Ammon's horn (tissue), 1 donor: ENCODE measurements at regions not wholly inside any gene's neighbourhood (a gene's known extent, or its start where the extent isn't known, plus 50 kb on each side); places are given as distances from the start of the nearest gene placed in this dataset.
"Not testable (repeated sequence)": the region's sequence is repeated elsewhere in the genome, so short reads cannot be mapped to it uniquely, and the experiment has no call there.

Source experiments
- DNase-seq: peaks from one replicate; pipeline ENCODE4 v3.0.0-alpha.2; 2016; ENCODE audit warnings: low spot score

DNA sequence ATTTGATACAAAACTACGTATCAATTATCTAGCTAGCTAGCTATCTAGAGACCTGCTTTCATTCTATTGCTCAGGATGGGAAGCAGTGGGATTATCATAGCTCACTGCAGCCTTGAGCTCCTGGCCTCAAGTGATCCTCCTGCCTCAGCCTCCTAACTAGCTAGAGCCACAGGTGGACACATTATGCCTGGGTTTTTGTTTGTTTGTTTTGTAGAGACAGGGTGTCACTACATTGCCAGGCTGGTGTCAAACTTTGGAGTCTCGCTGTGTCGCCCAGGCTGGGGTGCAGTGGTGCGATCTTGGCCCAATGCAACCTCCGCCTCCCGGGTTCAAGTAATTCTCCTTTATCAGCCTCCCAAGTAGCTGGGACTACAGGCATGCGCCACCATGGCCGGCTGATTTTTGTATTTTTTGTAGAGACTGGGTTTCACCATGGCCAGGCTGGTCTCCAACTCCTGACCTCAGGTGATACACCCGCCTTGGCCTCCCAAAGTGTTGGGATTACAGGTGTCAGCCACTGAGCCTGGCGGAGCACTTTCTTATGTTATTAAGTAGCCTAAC is 122.5 kb upstream of the FBXO28 start:
- not testable (repeated sequence) for DNase-seq

DNA sequence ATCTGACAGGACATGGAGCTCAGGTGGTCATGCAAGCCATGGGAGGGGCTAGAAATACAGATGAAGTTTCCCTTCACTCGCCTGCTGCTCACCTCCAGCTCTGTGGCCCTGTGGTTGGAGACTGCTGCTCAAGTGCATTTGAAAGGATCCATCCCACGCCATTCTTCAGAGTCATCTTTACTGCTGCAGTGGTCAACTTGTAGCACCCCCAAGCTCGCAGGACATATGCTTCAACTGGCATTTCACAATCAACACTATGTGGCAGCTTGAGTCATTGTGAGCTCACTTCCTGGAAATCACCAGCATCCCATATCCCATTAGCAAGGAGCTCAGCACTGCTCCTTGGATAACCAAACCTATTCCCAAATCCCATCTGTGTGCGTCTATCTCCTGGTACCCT is 116.2 kb upstream of the TP53BP2 start:
- DNase-seq = not testable (repeated sequence)

DNA sequence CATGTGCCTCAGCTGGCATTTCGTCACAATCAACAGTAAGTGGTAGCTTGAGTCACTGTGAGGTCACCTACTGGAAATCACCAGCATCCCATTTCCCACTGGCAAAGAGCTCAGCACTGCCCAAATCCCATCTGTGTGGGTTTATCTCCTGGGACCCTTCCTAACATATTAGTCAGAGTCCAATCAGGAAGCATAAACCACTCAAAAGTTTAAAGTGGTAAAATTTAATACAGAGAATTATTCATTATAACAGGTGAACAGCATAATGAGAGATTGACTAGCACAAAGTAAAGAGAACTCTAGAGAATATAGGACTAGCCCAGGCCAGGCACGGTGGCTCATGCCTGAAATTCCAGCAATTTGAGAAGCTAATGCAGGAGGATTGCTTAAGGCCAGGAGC is 107.1 kb upstream of the TP53BP2 start:
- DNase-seq = not testable (repeated sequence)

DNA sequence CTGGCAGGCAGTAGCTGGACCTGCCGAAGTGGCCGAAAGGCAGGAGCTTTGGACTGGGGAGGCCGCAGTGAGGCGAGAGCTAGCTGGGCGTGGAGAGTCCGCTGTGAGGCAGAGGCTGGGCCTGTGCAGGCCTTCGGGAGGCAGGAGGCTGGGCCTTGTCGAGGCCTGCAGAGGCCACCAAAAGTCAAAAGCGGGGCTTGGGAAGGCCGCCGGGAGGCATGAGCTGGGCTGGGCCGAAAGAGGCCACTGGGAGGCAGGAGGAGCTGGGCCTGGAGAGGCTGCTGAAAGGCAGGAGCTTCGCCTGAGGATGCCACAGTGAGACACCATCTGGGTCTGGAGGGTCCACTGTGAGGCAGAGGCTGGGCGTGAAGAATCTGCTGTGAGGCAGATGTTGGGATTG is 105.8 kb upstream of the TP53BP2 start:
- DNase-seq = not testable (repeated sequence)

DNA sequence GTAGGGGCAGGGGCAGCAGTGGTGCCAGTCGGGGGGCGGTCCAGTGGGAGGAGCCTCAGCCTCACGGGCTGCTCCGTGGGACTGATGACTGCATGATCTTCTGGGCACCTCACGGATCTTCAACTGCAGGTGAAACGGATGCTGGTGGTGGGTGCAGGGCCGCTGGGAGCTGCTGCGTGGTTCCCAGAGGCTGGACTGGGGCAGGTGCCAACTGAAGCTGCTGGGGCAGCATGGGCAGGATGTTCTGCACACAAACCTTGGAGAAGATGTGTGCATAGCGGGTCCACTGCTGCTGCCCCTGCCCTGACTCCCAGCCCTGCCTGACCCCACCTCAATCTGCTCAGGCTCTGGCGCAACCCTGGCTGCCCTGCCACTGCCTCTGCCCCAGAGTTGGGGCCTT is 104.2 kb upstream of the TP53BP2 start:
- not testable (repeated sequence) for DNase-seq

DNA sequence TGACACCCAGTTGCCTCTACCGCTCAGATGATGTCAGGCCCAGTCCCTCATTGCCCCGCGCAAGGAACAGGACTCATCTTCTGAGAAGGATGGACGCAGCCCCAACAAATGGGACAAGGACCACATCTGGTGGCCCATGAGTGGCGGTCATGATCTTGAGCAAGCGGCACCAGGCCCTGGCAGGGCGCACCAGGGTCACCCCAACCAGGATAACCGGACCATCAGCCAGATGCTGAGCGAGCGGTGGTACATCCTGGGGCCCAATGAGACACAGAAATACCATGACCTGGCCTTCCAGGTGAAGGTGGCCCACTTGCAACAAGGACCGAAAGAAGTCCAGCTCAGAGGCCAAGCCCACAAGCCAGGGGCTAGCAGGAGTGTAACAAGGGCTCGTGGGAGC is 102.3 kb upstream of the TP53BP2 start:
- not testable (repeated sequence) for DNase-seq

DNA sequence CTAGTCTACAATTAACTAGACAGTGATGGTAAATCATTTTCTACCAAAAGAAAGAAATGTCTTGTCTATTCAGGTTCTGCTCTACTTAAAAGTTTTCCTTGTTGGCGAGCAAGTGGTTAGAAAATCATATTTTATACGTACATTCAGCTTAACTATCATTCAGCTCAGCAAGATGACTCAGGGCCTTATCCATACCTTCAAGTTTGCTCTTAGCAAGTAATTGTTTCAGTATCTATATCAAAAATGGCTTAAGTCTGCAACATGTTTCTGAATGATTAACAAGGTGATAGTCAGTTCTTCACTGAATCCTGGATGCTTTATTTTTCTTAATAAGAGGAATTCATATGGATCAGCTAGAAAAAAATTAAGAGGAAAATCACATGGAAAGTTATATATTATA is 90.8 kb upstream of the TP53BP2 start:
- not testable (repeated sequence) for DNase-seq

DNA sequence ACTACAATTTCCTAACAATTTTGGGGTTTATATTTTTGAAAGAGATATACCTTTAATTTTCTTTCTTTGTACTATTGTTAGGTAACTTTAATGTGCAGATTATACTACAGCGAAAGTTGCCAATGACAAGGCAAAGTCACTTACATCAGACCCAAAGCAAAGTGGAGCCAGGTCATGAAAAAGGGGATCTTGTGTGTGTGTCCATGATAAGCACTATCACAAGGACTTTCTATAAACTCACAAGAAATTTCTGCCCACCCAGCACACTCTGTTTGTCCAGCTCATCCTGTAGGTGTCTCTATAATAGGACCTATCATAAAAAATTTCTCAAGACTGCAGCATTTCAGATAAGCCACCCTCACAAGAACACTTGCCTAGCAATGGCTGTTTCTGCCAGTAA is 85.7 kb upstream of the TP53BP2 start:
- DNase-seq = not testable (repeated sequence)

DNA sequence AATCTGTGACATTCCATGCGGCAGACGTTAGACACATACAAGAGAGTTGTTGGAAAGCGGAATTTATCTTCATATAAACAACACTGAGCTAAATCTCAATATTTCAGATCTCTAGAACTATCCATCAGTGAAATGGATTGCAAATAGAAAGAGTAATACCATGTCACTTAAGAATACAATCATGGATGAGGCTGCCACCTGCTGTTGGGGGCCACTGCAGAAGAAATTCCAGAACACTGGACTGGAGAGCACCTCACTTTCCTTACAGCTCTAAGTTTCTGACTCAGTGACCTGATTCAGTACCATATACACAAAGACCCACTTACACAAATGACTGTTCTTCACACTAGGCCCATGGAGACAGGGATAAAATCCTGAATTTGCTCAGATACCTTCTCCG is 75.1 kb upstream of the TP53BP2 start:
- not testable (repeated sequence) for DNase-seq

DNA sequence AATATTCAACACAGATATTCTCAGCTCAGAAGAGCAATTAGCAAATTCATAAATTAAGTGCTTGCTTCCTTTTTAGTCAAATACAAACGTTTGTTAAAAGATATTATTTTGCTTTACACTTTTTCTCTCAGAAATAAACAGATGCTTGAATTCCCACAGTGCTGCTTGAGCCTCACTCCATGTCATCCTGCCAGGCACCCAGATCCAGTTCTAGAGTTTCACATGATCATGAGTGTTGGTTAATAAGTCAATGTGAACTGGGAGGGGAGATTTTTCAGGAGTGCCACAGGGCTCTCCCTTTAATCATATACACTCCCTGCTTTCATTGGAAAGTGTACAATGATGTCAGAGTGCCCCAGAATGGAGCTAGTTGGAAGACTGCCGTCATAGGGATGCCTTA is 69.7 kb upstream of the TP53BP2 start:
- DNase-seq = not testable (repeated sequence)

DNA sequence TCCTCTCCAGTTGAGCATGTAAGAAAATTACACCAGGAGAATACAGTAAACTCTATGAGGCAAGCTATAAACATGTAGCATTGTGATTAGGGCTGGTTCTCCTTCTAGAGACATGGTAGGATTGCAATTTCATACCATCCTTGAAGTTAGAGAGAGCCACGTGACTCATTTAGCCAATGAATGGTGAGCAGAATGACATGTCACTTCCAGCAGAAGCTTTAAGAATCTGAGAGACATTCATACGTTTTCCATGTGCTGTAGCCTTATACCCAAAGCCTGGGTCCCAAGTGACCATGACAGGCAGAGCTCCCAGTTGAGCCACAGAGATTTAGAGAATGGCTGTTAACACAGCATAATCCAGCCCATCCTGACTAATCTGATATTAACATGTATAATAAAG is 68.0 kb upstream of the TP53BP2 start:
- DNase-seq = not testable (repeated sequence)

DNA sequence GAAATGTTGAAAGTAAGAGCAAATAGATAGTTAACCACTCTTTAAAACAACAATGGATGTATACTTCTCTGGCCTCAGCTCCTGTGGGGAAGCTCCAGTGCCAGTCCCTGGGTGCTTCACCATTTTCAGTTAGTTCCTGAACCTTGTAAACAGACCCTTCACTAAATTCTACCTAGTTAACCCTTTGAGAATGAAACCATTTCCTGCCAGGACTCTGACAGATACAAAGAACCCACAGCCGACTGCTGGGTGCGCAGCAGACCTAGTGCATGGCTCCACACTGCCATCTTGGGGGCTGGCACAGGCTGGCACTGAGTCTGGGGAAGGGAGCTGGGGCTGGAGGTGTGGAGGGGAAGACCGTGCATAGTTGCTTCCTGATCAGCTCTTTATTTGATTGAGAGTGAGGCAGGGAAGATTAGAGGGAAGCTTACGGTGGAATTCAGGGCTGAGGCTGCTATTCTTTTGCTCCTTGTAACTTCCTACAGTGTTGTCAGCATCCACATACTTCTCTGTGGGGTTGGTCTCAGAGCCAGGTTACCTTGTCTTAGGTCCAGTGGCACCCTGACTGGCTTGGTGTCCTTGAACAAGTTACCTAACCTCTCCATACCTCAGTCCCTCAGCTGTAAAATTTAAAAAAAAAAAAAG is 62.3 kb upstream of the TP53BP2 start:
- not testable (repeated sequence) for DNase-seq

DNA sequence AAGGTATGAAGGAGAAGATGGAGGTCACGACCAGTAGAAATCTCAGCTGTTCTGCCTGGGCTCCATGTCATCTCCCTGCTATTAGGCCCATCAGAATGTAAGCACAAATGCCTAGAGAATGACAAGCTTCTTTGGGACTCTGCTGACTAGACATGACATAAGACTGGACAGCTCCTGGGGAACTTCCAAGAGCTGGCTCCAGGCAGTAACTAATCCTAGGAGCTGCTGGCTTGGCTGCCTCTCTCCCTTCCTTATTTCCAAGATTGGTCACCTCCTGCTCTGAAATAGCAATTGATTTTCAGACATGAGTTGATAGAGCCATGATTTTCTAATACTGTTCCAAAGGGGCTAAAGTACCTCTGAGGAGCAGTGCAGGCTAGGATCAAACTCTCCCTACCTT is 57.5 kb upstream of the TP53BP2 start:
- DNase-seq = not testable (repeated sequence)

DNA sequence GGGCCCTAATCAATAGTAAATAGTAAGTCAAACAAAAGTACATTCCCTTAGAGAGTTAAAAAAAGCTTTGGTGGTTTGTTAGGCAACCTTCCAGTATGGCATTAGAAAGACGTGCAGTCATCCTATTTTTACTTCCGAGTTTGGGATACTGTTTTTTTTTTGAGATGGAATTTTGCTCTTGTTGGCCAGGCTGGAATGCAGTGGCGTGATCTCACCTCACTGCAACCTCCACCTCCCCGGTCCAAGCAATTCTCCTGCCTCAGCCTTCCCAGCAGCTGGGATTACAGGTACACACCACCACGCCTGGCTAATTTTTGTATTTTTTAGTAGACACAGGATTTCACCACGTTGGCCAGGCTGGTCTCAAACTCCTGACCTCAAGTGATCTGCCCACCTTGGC is 54.0 kb upstream of the TP53BP2 start:
- not testable (repeated sequence) for DNase-seq

DNA sequence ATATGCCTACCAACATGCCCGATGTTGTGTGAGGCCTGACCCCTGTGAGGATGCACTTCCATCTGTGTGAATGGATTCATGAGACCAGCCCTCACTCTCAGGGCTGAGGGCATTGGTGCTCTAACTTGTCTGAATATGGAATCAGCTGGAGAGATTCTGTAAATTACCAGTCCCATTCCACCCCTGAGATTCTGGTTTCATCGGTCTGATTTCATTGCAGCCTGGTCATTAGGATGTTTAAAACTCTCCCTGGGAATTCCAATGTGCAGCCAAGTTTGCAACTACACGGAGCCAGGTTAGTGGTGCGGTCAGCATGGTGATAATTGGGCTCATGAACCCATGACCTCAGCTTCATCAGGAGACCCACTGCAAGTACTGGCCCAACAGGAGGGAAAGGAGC is 51.4 kb upstream of the TP53BP2 start:
- not testable (repeated sequence) for DNase-seq

DNA sequence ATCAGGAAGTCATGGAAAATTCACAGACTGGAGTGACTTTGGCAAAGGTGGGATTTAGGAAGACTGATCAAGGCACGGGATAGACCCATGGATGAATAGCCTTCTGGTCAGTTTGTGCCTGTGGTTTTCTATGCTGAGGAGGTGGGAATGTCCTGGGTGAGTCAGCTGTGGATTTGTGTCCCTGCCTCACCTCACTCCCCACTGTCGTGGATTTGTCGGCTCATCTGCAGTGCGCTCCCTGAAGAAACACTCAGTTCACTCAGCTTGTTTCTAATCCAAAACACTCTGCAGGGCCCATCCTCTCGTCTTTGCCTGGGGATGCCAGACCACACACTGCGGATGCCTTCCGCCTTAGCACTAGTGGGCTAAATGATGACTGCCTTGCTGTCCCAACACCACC is 50.2 kb upstream of the TP53BP2 start:
- not testable (repeated sequence) for DNase-seq
